Hypothalamus (tissue), 51 donors: ENCODE measurements at regions not wholly inside any gene's neighbourhood (a gene's known extent, or its start where the extent isn't known, plus 50 kb on each side); places are given as distances from the start of the nearest gene placed in this dataset.
"Not testable (repeated sequence)": the region's sequence is repeated elsewhere in the genome, so short reads cannot be mapped to it uniquely, and the experiment has no call there.

Source experiments
- DNase-seq, 51 donors: peaks; one replicate each; lab custom pipeline; 2025; lab: John Stamatoyannopoulos, UW

GRCh38 chr18:60319129-60319528 lies 53.4 kb downstream of the MC4R start:
- no peak for DNase-seq

- no peak for DNase-seq
Observed at GRCh38 chr18:60311676-60312360, 60.8 kb downstream of the MC4R start.

GRCh38 chr18:60295674-60296073 lies 76.9 kb downstream of the MC4R start:
- no peak for DNase-seq

- DNase-seq: no peak
Observed at GRCh38 chr18:60292186-60292585, 80.4 kb downstream of the MC4R start.

GRCh38 chr18:60279391-60279790 lies 93.2 kb downstream of the MC4R start:
- no peak for DNase-seq

- no peak for DNase-seq
Observed at GRCh38 chr18:60277855-60278480, 94.6 kb downstream of the MC4R start.

- no peak for DNase-seq
Observed at GRCh38 chr18:60267391-60268058, 105.0 kb downstream of the MC4R start.

GRCh38 chr18:60266558-60266957 lies 106.0 kb downstream of the MC4R start:
- DNase-seq: no peak

GRCh38 chr18:60259052-60259681 lies 113.4 kb downstream of the MC4R start:
- no peak for DNase-seq

- no peak for DNase-seq
Observed at GRCh38 chr18:60249388-60249787, 123.2 kb downstream of the MC4R start.

- DNase-seq: no peak
Observed at GRCh38 chr18:60248336-60249330, 123.9 kb downstream of the MC4R start.

GRCh38 chr18:60247103-60247502 lies 125.5 kb downstream of the MC4R start:
- no peak for DNase-seq

GRCh38 chr18:60246606-60247005 lies 126.0 kb downstream of the MC4R start:
- no peak for DNase-seq

GRCh38 chr18:60245096-60245495 lies 127.5 kb downstream of the MC4R start:
- DNase-seq: no peak

- not testable (repeated sequence) for DNase-seq
Observed at GRCh38 chr18:60239024-60239710, 133.4 kb downstream of the MC4R start.

GRCh38 chr18:60235164-60235563 lies 137.4 kb downstream of the MC4R start:
- DNase-seq: no peak

GRCh38 chr18:60232541-60232940 lies 140.0 kb downstream of the MC4R start:
- DNase-seq: no peak

GRCh38 chr18:60228609-60229595 lies 143.7 kb downstream of the MC4R start:
- no peak for DNase-seq
